Colonic mucosa (tissue), 4 donors: ENCODE measurements at regions not wholly inside any gene's neighbourhood (a gene's known extent, or its start where the extent isn't known, plus 50 kb on each side); places are given as distances from the start of the nearest gene placed in this dataset.

Experiments used
- DNase-seq: peaks from one replicate; pipeline ENCODE4 v3.0.0-alpha.2; 2020
- H3K27ac ChIP-seq: fragments of 200-600 bp; one replicate; pipeline ENCODE4 v1.8.0; 2021
- H3K27me3 ChIP-seq: fragments of 200-600 bp; one replicate; pipeline ENCODE4 v1.8.0; 2021
- H3K36me3 ChIP-seq: fragments of 200-600 bp; one replicate; pipeline ENCODE4 v1.8.0; 2021
- H3K4me1 ChIP-seq: fragments of 200-600 bp; one replicate; pipeline ENCODE4 v1.8.0; 2021; ENCODE audit warnings: mild to moderate bottlenecking
- H3K4me3 ChIP-seq: fragments of 200-600 bp; one replicate; pipeline ENCODE4 v1.8.0; 2021
- H3K9ac ChIP-seq, 2 donors: one replicate each; pipeline ENCODE4 v1.7.0; 2013; ENCODE audit warnings: control low read depth in 2 of 2, low read depth in 2 of 2, low read length in 2 of 2
- H3K9me3 ChIP-seq: fragments of 200-600 bp; one replicate; pipeline ENCODE4 v1.8.0; 2021
- intact Hi-C: fragments of 100-400 bp; cut with DNase I; formaldehyde crosslinking; loops from one replicate; pipeline ENCODE4 v1.14.1; 2022
- TF ChIP-seq, protein P1 (sequence below): fragments of 200-600 bp; IDR thresholded peaks from one replicate; pipeline ENCODE4 v1.8.0; 2022; ENCODE audit warnings: antibody characterized with exemption, mild to moderate bottlenecking
- donor health status: healthy.
- donor health status: DM: no; HTN: no; CAD: no.
- donor health status: DM: no; HTN: no; CAD: no.

DNA sequence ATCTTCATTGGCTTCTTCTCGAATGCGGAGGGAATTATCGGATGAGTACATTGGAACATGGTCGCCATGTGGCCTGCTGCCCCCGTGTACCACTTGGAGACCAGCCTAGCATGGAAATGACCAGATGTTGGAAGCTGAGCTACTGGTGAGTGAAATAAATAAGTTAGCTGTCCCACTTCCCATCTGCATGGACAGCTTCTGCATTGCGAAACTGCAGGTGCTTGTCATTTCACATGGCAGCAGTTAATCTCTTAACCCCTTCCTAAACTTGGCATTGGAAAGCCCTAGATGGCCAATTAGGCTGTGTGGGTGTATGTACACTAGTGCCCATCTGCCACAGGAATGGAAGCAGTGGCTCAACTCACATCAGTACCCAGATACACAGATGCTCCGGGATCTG, 246.6 kb upstream of the IL12B start:
- DNase-seq = no peak
- intact Hi-C loops = no loop called here
- H3K4me1 ChIP-seq = no peaks in the 10 kb centered on the region
- no peak overlapping the region for H3K27ac ChIP-seq
- no peak overlapping the region for H3K9ac ChIP-seq
- TF ChIP-seq, protein P1, sequence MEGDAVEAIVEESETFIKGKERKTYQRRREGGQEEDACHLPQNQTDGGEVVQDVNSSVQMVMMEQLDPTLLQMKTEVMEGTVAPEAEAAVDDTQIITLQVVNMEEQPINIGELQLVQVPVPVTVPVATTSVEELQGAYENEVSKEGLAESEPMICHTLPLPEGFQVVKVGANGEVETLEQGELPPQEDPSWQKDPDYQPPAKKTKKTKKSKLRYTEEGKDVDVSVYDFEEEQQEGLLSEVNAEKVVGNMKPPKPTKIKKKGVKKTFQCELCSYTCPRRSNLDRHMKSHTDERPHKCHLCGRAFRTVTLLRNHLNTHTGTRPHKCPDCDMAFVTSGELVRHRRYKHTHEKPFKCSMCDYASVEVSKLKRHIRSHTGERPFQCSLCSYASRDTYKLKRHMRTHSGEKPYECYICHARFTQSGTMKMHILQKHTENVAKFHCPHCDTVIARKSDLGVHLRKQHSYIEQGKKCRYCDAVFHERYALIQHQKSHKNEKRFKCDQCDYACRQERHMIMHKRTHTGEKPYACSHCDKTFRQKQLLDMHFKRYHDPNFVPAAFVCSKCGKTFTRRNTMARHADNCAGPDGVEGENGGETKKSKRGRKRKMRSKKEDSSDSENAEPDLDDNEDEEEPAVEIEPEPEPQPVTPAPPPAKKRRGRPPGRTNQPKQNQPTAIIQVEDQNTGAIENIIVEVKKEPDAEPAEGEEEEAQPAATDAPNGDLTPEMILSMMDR = no peak
- H3K4me3 ChIP-seq = no peak overlapping the region
- H3K9me3 ChIP-seq = no peaks in the 10 kb centered on the region
- H3K27me3 ChIP-seq = no peaks in the 10 kb centered on the region
- no peaks in the 10 kb centered on the region for H3K36me3 ChIP-seq

DNA sequence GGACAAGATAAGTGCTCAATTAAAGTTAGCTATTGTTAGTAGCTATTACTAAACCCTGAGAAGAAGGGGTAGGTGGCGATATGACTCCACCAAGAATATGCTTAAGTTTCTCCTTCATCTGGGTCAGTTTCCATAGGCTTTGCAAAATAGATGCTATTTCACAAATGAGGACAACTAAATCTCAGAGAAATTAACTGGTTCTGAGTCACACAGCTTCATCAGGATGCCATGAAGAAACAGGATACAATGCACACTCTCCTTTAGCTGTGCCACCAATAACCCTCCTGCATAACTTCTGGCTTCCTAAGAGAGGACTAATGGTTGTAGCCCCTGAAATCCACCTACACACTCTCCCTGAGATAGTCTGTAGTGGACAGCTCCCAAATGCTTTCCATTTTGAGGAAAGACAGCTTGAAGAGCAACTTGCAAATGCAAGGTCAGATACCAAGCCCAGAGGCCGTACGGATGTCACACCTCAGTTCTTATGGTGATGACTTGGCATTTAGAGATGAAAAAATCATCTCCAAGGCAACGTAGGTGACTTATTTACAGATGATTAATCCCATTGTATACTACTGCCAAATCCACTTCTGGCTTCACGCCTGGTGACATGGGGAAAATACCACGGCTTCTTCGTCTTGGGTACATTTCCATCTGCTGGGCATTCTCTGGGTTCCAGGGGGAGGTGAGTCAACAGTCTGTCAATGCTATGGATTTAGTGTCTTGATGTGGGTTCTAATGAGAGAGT, 251.4 kb upstream of the IL12B start:
- TF ChIP-seq, protein P1 = no peak
- no peak for DNase-seq
- H3K36me3 ChIP-seq = no peaks in the 10 kb centered on the region
- no peaks in the 10 kb centered on the region for H3K4me1 ChIP-seq
- H3K4me3 ChIP-seq = no peak overlapping the region
- intact Hi-C loops = no loop called here
- H3K27me3 ChIP-seq = no peaks in the 10 kb centered on the region
- no peaks in the 10 kb centered on the region for H3K9me3 ChIP-seq
- H3K27ac ChIP-seq = no peak overlapping the region
- no peak overlapping the region for H3K9ac ChIP-seq

GRCh38 chr5:159582756-159583541, 252.7 kb upstream of the IL12B start:
- no peak overlapping the region for H3K27ac ChIP-seq
- no peak overlapping the region for H3K9ac ChIP-seq
- no peaks in the 10 kb centered on the region for H3K9me3 ChIP-seq
- TF ChIP-seq, protein P1 = no peak
- intact Hi-C loops = no loop called here
- no peaks in the 10 kb centered on the region for H3K27me3 ChIP-seq
- H3K4me1 ChIP-seq = no peaks in the 10 kb centered on the region
- no peaks in the 10 kb centered on the region for H3K36me3 ChIP-seq
- DNase-seq = no peak
- no peak overlapping the region for H3K4me3 ChIP-seq

DNA sequence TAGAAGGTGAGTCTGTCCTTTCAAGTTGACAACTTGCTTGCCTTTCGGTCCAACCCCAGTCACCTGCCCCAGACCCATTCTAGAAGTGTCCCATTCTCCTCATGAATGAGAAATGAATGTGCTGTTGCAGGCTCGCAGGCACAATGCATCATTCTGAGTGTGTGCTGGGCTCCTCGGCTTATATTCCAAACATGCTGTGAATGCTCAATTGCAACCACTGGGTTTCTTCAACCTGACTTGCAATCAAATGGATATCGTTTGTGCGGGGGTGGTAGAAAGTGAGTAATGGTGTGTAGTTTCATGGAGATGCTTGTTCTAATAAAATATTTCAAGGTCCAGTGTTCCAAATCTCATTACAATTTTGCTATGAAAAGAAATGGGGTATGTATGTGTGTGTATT, 256.6 kb upstream of the IL12B start:
- Histone ChIP-seq H3K27me3 (no peaks in the 10 kb centered on the region), H3K27ac (no peak overlapping the region), H3K36me3 (no peaks in the 10 kb centered on the region), H3K9me3 (no peaks in the 10 kb centered on the region), H3K4me1 (no peaks in the 10 kb centered on the region), H3K9ac (no peak overlapping the region), H3K4me3 (no peak overlapping the region)
- intact Hi-C loops = no loop called here
- DNase-seq = no peak
- TF ChIP-seq, protein P1 = no peak

DNA sequence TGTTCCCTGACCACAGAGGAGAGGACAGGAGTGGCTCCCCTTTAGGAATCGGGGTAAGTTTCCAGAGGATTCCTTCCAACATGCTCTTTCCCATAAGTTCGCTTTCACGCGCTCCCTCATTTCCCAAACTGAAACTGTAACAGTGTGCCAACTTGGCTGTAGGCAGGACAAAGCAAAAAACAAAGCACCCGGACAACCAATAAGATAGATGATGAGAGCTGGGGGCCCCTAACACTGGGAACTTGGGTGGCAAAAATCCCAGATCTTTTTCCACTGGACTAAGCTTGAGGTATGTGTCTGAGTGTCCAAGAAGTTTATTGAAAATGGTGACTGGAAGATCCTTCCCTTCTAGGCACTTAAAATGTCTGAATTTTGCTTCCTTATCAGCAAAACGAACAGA, 258.7 kb upstream of the IL12B start:
- no peak overlapping the region for H3K4me3 ChIP-seq
- H3K4me1 ChIP-seq = no peaks in the 10 kb centered on the region
- no peaks in the 10 kb centered on the region for H3K36me3 ChIP-seq
- no peaks in the 10 kb centered on the region for H3K9me3 ChIP-seq
- intact Hi-C loops = no loop called here
- TF ChIP-seq, protein P1 = no peak
- no peaks in the 10 kb centered on the region for H3K27me3 ChIP-seq
- no peak for DNase-seq
- no peak overlapping the region for H3K9ac ChIP-seq
- H3K27ac ChIP-seq = no peak overlapping the region
